ENCODE measurements at regions not wholly inside any gene's neighbourhood (a gene's known extent, or its start where the extent isn't known, plus 50 kb on each side); places are given as distances from the start of the nearest gene placed in this dataset.

- TF ChIP-seq PATZ1 (CRISPR knock-in tag; IDR thresholded peaks at IDR 0.05; ENCODE audit: borderline replicate concordance): no peak
- TF ChIP-seq ZFP30 (CRISPR knock-in tag; IDR thresholded peaks at IDR 0.05): no peak
- TF ChIP-seq ZFP3 (CRISPR knock-in tag; IDR thresholded peaks at IDR 0.05): no peak
- no peak for TF ChIP-seq CREB5 (CRISPR knock-in tag; IDR thresholded peaks at IDR 0.05; ENCODE audit: low read depth)
- TF ChIP-seq ISL1 (CRISPR knock-in tag; IDR thresholded peaks at IDR 0.05): no peak
- no peak for TF ChIP-seq ARNTL (CRISPR knock-in tag; IDR thresholded peaks at IDR 0.05; ENCODE audit: borderline replicate concordance, low read depth)
- TF ChIP-seq TSHZ2 (CRISPR knock-in tag; IDR thresholded peaks at IDR 0.05): no peak
- no peak for TF ChIP-seq OSR1 (CRISPR knock-in tag; IDR thresholded peaks at IDR 0.05)
- no peak for TF ChIP-seq POU6F1 (CRISPR knock-in tag; IDR thresholded peaks at IDR 0.05; ENCODE audit: borderline replicate concordance, low read depth)
- TF ChIP-seq PPARA (CRISPR knock-in tag; IDR thresholded peaks at IDR 0.05; ENCODE audit: borderline replicate concordance): no peak
- TF ChIP-seq ZNF565 (CRISPR knock-in tag; conservative IDR thresholded peaks at IDR 0.05; ENCODE audit: low read depth): no peak
- no peak for TF ChIP-seq GLIS3 (CRISPR knock-in tag; IDR thresholded peaks at IDR 0.05)
- TF ChIP-seq CSDC2 (CRISPR knock-in tag; IDR thresholded peaks at IDR 0.05): no peak
Observed at GRCh38 chr4:176409627-176410026, 89.9 kb downstream of the SPCS3 start.

All from SK-N-SH treated with all-trans-retinoic acid at 6 μM for 48 hours (cell line).